Spinal cord (tissue), 9 donors: ENCODE measurements at regions not wholly inside any gene's neighbourhood (a gene's known extent, or its start where the extent isn't known, plus 50 kb on each side); places are given as distances from the start of the nearest gene placed in this dataset.

Experiments
- DNase-seq, 6 donors: peaks; one replicate each; pipeline versions ENCODE4 v3.0.0 to v3.0.0-alpha.2; 2013 to 2015; ENCODE audit warnings: low spot score in 6 of 6, low read depth in 4 of 6
- H3K27ac ChIP-seq: one replicate; pipeline ENCODE4 v1.5.1; 2013; ENCODE audit warnings: low read depth, low read length, control low read depth
- H3K27me3 ChIP-seq: one replicate; pipeline ENCODE4 v1.6.1; 2013; ENCODE audit warnings: low read length; ENCODE audit not compliant: control insufficient read depth, insufficient read depth
- H3K36me3 ChIP-seq: one replicate; pipeline ENCODE4 v1.6.1; 2013; ENCODE audit warnings: low read length; ENCODE audit not compliant: control insufficient read depth, insufficient read depth
- H3K4me1 ChIP-seq: one replicate; pipeline ENCODE4 v1.6.1; 2013; ENCODE audit warnings: low read length; ENCODE audit not compliant: control insufficient read depth, insufficient read depth
- H3K4me3 ChIP-seq: one replicate; pipeline ENCODE4 v1.5.1; 2013; ENCODE audit warnings: low read depth, low read length, control low read depth
- H3K9me3 ChIP-seq: one replicate; pipeline ENCODE4 v1.6.1; 2013; ENCODE audit warnings: low read length; ENCODE audit not compliant: control insufficient read depth, insufficient read depth
- WGBS: methylation state at CpG from one replicate; pipeline ENCODE4 v1.1.5; 2013; ENCODE audit warnings: missing lambda C conversion rate; ENCODE audit not compliant: insufficient coverage; 5-methylcytosine and 5-hydroxymethylcytosine counted together
- donor health status: healthy.

DNA sequence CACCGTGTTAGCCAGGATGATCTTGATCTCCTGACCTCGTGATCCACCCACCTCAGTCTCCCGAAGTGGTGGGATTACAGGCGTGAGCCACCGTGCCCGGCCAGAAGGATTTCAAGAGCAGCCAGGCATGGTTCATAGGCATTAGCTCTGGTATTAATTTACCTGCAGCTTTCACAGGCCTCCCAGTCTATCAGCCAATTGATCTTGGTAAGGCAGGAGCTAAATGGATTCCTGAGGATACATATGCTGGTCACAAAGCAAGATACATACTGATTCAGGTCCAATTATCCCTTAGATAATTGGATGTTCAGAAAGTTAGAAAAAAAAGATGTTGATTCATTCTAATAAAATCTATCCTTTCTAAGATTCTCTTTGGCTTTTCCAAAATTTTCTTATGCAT is 487.1 kb downstream of the TLE1 start:
- no peak for DNase-seq
- no peaks in the 10 kb centered on the region for H3K27me3 ChIP-seq
- WGBS = 100% methylated on average over 5 of the region's 6 CpGs
- no peak overlapping the region for H3K27ac ChIP-seq
- H3K4me3 ChIP-seq = no peak overlapping the region
- H3K4me1 ChIP-seq = no peaks in the 10 kb centered on the region
- H3K9me3 ChIP-seq = no peaks in the 10 kb centered on the region
- H3K36me3 ChIP-seq = no peaks in the 10 kb centered on the region

- Histone ChIP-seq H3K9me3 (peaks cover 4% of the 10 kb centered on the region), H3K4me3 (no peak overlapping the region), H3K36me3 (no peaks in the 10 kb centered on the region), H3K27me3 (no peaks in the 10 kb centered on the region), H3K27ac (no peak overlapping the region), H3K4me1 (no peaks in the 10 kb centered on the region)
- no CpG with 5 or more reads among the region's 4 CpGs for WGBS
- no peak for DNase-seq
These were observed 494.1 kb downstream of the TLE1 start for GRCh38 chr9:81195206-81195605.

DNA sequence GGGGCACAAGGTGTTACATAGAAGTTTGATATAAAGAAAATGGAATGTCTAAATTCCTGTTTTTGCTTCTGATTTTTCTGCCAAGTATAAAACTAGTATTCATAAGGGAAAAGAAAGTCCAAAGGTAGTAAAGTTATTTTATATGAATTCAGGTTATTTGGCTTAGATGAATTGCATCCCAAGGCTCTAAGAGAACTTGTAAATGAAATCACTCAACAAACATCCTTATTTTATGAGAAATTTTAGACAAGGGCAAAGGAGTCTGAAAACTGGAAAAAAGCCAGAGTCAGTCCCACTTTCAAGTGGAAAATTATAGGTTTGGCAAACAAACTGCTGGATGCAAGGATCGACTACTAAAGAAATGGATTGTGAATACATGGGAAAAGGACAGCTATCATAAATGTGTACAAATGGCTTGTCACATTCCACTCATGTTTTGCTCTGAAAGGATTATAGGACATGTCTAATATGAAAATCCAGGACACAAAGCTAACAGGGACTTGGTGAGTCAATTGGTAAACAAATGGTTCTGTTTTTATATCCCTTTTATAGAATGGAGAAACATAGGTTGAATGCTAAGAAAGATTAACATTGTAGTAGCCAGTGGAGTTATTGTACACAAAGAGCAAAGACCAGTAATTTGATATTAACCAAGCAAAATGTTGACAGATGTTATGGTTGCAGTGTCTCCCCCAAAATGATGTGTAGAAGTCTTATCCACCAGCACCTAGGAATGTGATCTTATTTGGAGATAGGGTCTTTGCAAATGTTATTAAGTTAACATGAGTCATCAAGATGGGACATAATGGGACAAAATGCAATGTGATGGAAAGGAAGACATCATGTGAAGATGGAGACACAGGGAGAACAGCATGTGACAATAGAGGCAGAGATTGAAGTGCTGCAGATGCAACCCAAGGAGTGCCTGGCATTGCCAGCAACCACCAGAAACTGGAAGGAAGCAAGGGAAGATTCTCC is 495.7 kb downstream of the TLE1 start:
- H3K27ac ChIP-seq = no peak overlapping the region
- no peaks in the 10 kb centered on the region for H3K36me3 ChIP-seq
- no peak for DNase-seq
- H3K4me1 ChIP-seq = no peaks in the 10 kb centered on the region
- peaks cover 4% of the 10 kb centered on the region for H3K9me3 ChIP-seq
- no peak overlapping the region for H3K4me3 ChIP-seq
- no peaks in the 10 kb centered on the region for H3K27me3 ChIP-seq
- WGBS = no CpG with 5 or more reads among the region's 1 CpG

- no peaks in the 10 kb centered on the region for H3K4me1 ChIP-seq
- H3K4me3 ChIP-seq = no peak overlapping the region
- DNase-seq = no peak
- H3K9me3 ChIP-seq = peaks cover 4% of the 10 kb centered on the region
- no peaks in the 10 kb centered on the region for H3K27me3 ChIP-seq
- no peak overlapping the region for H3K27ac ChIP-seq
- WGBS = no CpG with 5 or more reads among the region's 2 CpGs
- H3K36me3 ChIP-seq = no peaks in the 10 kb centered on the region
These were observed 498.1 kb downstream of the TLE1 start for GRCh38 chr9:81191222-81191621.

- no peak overlapping the region for H3K4me3 ChIP-seq
- no CpG with 5 or more reads among the region's 1 CpG for WGBS
- H3K9me3 ChIP-seq = peaks cover 4% of the 10 kb centered on the region
- H3K4me1 ChIP-seq = no peaks in the 10 kb centered on the region
- H3K27me3 ChIP-seq = no peaks in the 10 kb centered on the region
- no peak for DNase-seq
- H3K36me3 ChIP-seq = no peaks in the 10 kb centered on the region
- no peak overlapping the region for H3K27ac ChIP-seq
These were observed 498.7 kb downstream of the TLE1 start for GRCh38 chr9:81190659-81191058.

DNA sequence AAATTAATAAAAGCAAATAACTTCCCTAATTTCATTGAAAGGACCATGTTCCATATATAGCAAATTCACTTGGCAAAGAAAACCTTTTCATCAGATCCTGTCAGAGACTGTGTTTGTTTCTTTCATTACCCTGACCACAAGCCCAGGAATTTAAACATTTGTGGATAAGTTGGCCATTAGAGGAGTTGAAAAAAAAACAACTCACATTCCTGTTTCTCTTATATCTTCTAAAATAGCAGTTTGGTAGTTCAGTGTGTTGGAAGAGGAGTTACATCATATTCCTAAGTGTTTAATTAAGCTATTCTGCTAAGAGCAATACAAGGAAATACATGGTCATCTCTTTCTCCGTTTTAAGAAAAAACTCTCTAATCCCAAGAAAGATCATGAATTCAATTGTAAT is 505.6 kb downstream of the TLE1 start:
- Histone ChIP-seq H3K4me3 (no peak overlapping the region), H3K9me3 (no peaks in the 10 kb centered on the region), H3K36me3 (no peaks in the 10 kb centered on the region), H3K27ac (no peak overlapping the region), H3K4me1 (no peaks in the 10 kb centered on the region), H3K27me3 (no peaks in the 10 kb centered on the region)
- no peak for DNase-seq
- WGBS = no CpG with 5 or more reads among the region's 1 CpG

DNA sequence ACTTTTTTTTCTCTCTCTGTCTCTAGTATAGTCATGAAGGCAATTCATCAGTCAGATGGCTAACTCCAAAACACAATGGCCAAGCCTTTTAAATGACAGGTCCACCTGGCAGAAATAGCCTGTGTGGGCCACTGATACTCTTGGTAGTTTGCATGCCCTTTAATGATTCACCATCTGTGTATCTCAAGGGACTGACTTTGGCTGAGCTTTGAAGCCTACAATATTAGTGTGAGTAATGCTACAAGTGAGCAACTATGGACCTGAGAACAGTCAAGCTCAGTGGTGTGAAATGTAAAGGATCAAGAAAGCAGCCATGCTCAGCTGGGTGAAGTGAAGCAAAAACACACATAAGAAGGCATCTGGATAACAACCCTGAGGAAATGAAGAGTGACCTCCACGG is 506.9 kb downstream of the TLE1 start:
- Histone ChIP-seq H3K27ac (no peak overlapping the region), H3K9me3 (no peaks in the 10 kb centered on the region), H3K36me3 (no peaks in the 10 kb centered on the region), H3K4me3 (no peak overlapping the region), H3K4me1 (no peaks in the 10 kb centered on the region), H3K27me3 (no peaks in the 10 kb centered on the region)
- no peak for DNase-seq
- WGBS = no CpG with 5 or more reads among the region's 1 CpG

DNA sequence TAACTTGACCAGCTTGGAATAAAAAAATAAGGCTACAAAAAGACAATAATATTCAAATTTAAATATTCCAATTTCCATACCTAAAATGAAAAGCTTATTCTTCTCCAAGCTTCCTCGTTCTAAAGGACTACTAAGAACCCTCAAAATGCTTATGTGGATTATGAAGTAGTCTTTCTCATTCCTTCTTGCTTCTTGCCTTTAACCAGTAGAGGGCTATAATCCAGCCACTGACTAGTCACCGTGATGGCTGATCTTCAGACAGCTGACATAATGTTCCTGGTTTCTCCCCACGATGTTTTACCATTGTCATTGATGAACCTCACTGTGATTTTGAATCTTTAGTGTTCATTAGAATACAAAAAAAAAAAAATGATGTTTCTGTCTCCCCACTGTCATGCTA is 515.3 kb downstream of the TLE1 start:
- Histone ChIP-seq H3K4me3 (no peak overlapping the region), H3K9me3 (peaks cover 2% of the 10 kb centered on the region), H3K4me1 (no peaks in the 10 kb centered on the region), H3K36me3 (no peaks in the 10 kb centered on the region), H3K27ac (no peak overlapping the region), H3K27me3 (no peaks in the 10 kb centered on the region)
- DNase-seq = no peak
- WGBS = 100% methylated on average over 1 of the region's 3 CpGs

DNA sequence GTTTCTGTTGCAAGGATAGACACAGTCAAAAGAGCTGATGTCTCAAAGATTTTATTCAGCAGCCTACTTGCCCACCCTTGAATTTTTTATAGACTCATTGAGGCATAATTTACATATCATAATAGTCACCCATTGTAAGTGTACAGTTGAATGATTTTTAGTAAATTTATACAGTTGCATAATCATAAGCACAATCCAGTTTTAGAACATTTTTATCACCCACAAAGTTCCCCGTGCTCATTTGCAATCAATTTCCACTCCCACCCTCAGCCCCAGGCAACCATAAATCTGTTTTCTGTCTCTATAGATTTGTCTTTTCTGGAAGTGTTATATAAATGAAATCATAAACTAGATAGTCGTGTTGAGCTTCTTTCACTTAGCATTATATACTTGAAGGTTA is 517.7 kb downstream of the TLE1 start:
- Histone ChIP-seq H3K27ac (no peak overlapping the region), H3K9me3 (peaks cover 2% of the 10 kb centered on the region), H3K27me3 (no peaks in the 10 kb centered on the region), H3K4me3 (no peak overlapping the region), H3K36me3 (no peaks in the 10 kb centered on the region), H3K4me1 (no peaks in the 10 kb centered on the region)
- WGBS = no CpG with 5 or more reads among the region's 2 CpGs
- no peak for DNase-seq

- Histone ChIP-seq H3K27me3 (no peaks in the 10 kb centered on the region), H3K27ac (no peak overlapping the region), H3K4me3 (no peak overlapping the region), H3K4me1 (no peaks in the 10 kb centered on the region), H3K36me3 (no peaks in the 10 kb centered on the region), H3K9me3 (no peaks in the 10 kb centered on the region)
- 93% methylated on average over 9 of the region's 11 CpGs for WGBS
- no peak for DNase-seq
These were observed 527.0 kb downstream of the TLE1 start for GRCh38 chr9:81162361-81162760.
